SU-DHL-6 (cell line): ENCODE measurements at regions not wholly inside any gene's neighbourhood (a gene's known extent, or its start where the extent isn't known, plus 50 kb on each side); places are given as distances from the start of the nearest gene placed in this dataset.

ENCODE experiments used
- H2AFZ ChIP-seq: fragments of 200-600 bp; sonication (generic); 2 replicates; pipeline ENCODE4 v1.6.1; 2014; ENCODE audit warnings: low read depth, mild to moderate bottlenecking, moderate library complexity, mixed read lengths, antibody characterized with exemption, low read length; ENCODE audit not compliant: severe bottlenecking
- H3F3A ChIP-seq: fragments of 200-600 bp; shearing (Covaris generic); 2 replicates; pipeline ENCODE4 v1.6.0; 2016; ENCODE audit warnings: antibody characterized with exemption, mild to moderate bottlenecking; ENCODE audit not compliant: insufficient read depth
- H3K27ac ChIP-seq: fragments of 200-600 bp; sonication (generic); 2 replicates; pipeline ENCODE4 v1.5.1; 2016; ENCODE audit warnings: low read depth, mild to moderate bottlenecking, low read length, moderate library complexity, mixed read lengths
- H3K27me3 ChIP-seq: fragments of 200-600 bp; sonication (generic), shearing (Covaris generic); 2 replicates; pipeline ENCODE4 v1.6.0; 2014; ENCODE audit warnings: mild to moderate bottlenecking, low read length
- H3K36me3 ChIP-seq: fragments of 200-600 bp; sonication (generic); 2 replicates; pipeline ENCODE4 v1.6.1; 2014; ENCODE audit warnings: mild to moderate bottlenecking, low read length, mixed read lengths
- H3K4me2 ChIP-seq: fragments of 300-600, 200-600 bp; shearing (Covaris generic), sonication (generic); 2 replicates; pipeline ENCODE4 v1.6.0; 2014; ENCODE audit warnings: low read length, low read depth, mild to moderate bottlenecking; ENCODE audit not compliant: poor library complexity, severe bottlenecking
- H3K4me3 ChIP-seq: fragments of 200-600 bp; sonication (generic); 2 replicates; pipeline ENCODE4 v1.5.1; 2014; ENCODE audit warnings: antibody characterized with exemption, low read length, mild to moderate bottlenecking, mixed read lengths; ENCODE audit not compliant: insufficient read depth, poor library complexity, severe bottlenecking
- H3K79me2 ChIP-seq: fragments of 200-600 bp; sonication (generic); 2 replicates; pipeline ENCODE4 v1.6.1; 2014; ENCODE audit warnings: mild to moderate bottlenecking, low read length, moderate library complexity; ENCODE audit not compliant: insufficient read depth
- H3K9ac ChIP-seq: fragments of 200-600 bp; sonication (generic); 2 replicates; pipeline ENCODE4 v1.7.0; 2014; ENCODE audit warnings: mild to moderate bottlenecking, low read length
- H3K9me2 ChIP-seq: fragments of 200-600 bp; sonication (generic); replicated peaks from 2 replicates; pipeline ENCODE4 v1.6.1; 2014; ENCODE audit warnings: low read length; ENCODE audit not compliant: insufficient read depth
- H3K9me3 ChIP-seq: fragments of 200-600 bp; sonication (generic); 2 replicates; pipeline ENCODE4 v1.6.1; 2014; ENCODE audit warnings: low read length, mixed read lengths; ENCODE audit not compliant: insufficient read depth
- H4K20me1 ChIP-seq: fragments of 200-600 bp; sonication (generic); 2 replicates; pipeline ENCODE4 v1.6.1; 2014; ENCODE audit warnings: low read depth, mild to moderate bottlenecking, antibody characterized with exemption, low read length, moderate library complexity, mixed read lengths
- EZH2phosphoT487 ChIP-seq: fragments of 200-600 bp; sonication (generic), shearing (Covaris generic); conservative IDR thresholded peaks from 2 replicates; pipeline ENCODE4 v1.6.1; 2018; ENCODE audit warnings: mild to moderate bottlenecking, antibody characterized with exemption, low read length, moderate library complexity, mixed read lengths
- TF ChIP-seq, protein P1 (sequence below): fragments of 200-600 bp; sonication (generic); IDR thresholded peaks from one replicate; pipeline ENCODE4 v1.5.1; 2017; ENCODE audit warnings: antibody characterized with exemption, mild to moderate bottlenecking, low read length, moderate library complexity; ENCODE audit not compliant: insufficient read depth, poor library complexity, severe bottlenecking

DNA sequence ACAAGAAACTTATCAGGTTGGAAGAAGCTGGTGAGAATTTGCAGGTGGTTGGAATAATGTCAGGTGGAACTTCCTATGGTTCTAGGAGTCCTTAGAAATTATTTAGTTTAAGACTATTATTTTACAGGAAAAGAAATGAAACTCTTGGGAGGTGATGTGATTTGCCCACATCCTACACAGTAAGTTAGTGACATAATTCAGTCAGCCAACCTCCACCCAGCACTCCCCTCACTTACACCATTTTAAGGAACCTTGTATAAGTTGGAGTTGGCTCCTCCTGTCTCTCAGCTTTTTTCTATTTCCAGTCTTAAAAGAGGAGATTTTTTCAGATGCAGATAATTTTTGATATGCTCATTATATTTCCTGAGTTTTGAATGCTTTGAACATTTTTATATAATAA lies 86.4 kb downstream of the SKA1 start:
- no peak overlapping the region for H3K4me2 ChIP-seq
- H3K79me2 ChIP-seq = no peaks in the 10 kb centered on the region
- no peaks in the 10 kb centered on the region for H3K9me3 ChIP-seq
- H3K4me3 ChIP-seq = no peak overlapping the region
- H3F3A ChIP-seq = no peaks in the 10 kb centered on the region
- no peak overlapping the region for H3K9ac ChIP-seq
- H3K27me3 ChIP-seq = no peaks in the 10 kb centered on the region
- TF ChIP-seq EZH2phosphoT487 = no peak
- TF ChIP-seq, protein P1, sequence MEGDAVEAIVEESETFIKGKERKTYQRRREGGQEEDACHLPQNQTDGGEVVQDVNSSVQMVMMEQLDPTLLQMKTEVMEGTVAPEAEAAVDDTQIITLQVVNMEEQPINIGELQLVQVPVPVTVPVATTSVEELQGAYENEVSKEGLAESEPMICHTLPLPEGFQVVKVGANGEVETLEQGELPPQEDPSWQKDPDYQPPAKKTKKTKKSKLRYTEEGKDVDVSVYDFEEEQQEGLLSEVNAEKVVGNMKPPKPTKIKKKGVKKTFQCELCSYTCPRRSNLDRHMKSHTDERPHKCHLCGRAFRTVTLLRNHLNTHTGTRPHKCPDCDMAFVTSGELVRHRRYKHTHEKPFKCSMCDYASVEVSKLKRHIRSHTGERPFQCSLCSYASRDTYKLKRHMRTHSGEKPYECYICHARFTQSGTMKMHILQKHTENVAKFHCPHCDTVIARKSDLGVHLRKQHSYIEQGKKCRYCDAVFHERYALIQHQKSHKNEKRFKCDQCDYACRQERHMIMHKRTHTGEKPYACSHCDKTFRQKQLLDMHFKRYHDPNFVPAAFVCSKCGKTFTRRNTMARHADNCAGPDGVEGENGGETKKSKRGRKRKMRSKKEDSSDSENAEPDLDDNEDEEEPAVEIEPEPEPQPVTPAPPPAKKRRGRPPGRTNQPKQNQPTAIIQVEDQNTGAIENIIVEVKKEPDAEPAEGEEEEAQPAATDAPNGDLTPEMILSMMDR = no peak
- H3K27ac ChIP-seq = no peak overlapping the region
- H2AFZ ChIP-seq = no peak overlapping the region
- H4K20me1 ChIP-seq = no peaks in the 10 kb centered on the region
- H3K9me2 ChIP-seq = no peaks in the 10 kb centered on the region
- no peaks in the 10 kb centered on the region for H3K36me3 ChIP-seq

GRCh38 chr18:50465211-50466153 lies 90.6 kb downstream of the SKA1 start:
- Histone ChIP-seq H3K4me2 (no peak overlapping the region), H3K27ac (no peak overlapping the region), H3K9me3 (no peaks in the 10 kb centered on the region), H3F3A (no peaks in the 10 kb centered on the region), H3K9ac (no peak overlapping the region), H3K4me3 (no peak overlapping the region), H3K9me2 (no peaks in the 10 kb centered on the region), H3K27me3 (no peaks in the 10 kb centered on the region), H3K36me3 (no peaks in the 10 kb centered on the region), H2AFZ (no peak overlapping the region), H4K20me1 (no peaks in the 10 kb centered on the region), H3K79me2 (no peaks in the 10 kb centered on the region)
- TF ChIP-seq, protein P1 = no peak
- TF ChIP-seq EZH2phosphoT487 = no peak

- H3K79me2 ChIP-seq = no peaks in the 10 kb centered on the region
- no peak overlapping the region for H3K27ac ChIP-seq
- H2AFZ ChIP-seq = no peak overlapping the region
- no peak overlapping the region for H3K4me3 ChIP-seq
- H3F3A ChIP-seq = no peaks in the 10 kb centered on the region
- no peaks in the 10 kb centered on the region for H3K27me3 ChIP-seq
- TF ChIP-seq, protein P1 = no peak
- no peak for TF ChIP-seq EZH2phosphoT487
- H3K9me2 ChIP-seq = no peaks in the 10 kb centered on the region
- no peaks in the 10 kb centered on the region for H4K20me1 ChIP-seq
- no peaks in the 10 kb centered on the region for H3K36me3 ChIP-seq
- no peaks in the 10 kb centered on the region for H3K9me3 ChIP-seq
- no peak overlapping the region for H3K4me2 ChIP-seq
- H3K9ac ChIP-seq = no peak overlapping the region
These were observed 91.8 kb downstream of the SKA1 start for GRCh38 chr18:50466634-50467033.
